HG03354 (cell line): ENCODE measurements at regions not wholly inside any gene's neighbourhood (a gene's known extent, or its start where the extent isn't known, plus 50 kb on each side); places are given as distances from the start of the nearest gene placed in this dataset.

Experiments used
- ATAC-seq: cut with Tn5 transposase; IDR thresholded peaks from one replicate; pipeline ENCODE4 v1.9.1; 2021; ENCODE audit warnings: mild to moderate bottlenecking; ENCODE audit not compliant: unreplicated experiment, poor library complexity, severe bottlenecking

DNA sequence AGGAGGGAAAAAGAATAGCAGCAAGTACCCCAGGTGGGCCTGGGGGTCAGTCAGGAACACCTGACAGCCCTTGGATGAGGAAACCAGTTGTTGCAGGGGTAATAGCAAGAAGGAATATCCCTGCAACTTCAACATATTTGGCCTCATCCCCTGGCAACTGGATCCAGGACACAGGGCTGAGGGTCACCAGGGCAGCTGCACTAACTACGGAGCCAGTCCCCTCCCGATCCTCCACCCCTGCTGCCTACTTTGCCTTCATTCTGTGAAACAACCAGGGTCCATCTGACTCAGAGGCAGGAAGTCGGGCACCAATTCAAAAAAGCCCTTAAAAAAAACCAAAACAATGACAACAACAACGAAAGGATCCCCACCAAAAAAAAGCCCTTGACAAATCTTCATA is 52.9 kb downstream of the FRMPD3 start:
- no peak for ATAC-seq

DNA sequence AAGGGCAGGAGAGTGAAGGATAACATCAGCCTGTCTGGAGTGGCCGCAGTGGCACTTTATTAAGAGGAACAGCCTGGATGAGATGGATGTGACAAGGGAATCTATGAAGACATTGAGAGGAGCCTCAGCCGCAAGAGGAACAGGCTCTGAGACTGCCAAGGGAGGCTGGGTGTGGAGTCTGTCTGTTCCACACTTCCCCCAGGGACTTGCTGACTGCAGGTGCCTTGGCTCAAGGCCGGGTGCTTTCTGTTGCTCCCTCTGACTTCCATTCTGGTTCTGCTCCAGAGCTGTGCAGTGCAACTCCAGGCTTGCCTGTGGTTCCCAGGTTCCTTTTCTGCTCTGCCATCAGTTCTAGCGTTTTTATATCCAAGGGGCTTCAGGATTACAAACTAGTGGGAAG is 54.6 kb downstream of the FRMPD3 start:
- no peak for ATAC-seq

DNA sequence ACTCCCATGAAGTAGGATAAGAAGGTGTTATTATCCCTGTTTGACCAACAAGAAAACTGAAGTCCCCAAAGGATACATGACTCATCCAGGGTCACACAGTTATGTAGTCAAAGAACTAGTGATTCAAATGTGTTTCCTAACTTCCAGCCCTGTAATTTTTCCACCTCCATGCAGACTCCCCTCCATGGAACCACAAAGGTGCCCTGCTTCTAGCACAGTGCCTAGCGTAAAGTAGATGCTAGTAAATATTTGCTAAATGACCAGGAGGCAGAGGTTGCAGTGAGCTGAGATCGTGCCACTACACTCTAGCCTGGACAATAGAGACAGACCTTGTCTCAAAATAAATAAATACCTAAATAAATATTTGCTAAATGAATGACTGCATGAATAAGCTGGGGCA is 55.8 kb downstream of the FRMPD3 start:
- ATAC-seq: no peak

DNA sequence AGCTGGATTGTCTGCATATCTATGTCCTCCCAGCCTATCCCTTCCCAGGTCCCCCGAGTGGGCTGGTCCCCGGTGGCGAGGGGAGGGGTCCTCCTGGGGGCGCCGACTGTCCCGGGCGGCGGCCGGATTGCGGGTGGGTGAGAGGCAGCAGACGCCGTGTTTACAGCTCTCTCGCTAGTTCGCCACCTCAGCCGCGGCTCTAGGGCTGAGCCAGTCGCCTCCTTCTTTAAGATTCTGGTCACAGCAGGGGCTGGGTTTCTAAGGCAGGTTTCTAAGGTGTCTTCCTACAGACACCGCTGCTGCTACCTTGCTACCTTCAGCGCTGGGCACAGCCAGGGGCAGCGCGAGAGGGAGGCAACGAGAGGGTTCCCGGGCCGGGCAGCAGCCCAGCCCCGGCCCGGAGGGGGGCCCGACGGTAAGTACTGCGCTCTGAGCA is 57.2 kb downstream of the FRMPD3 start:
- ATAC-seq: no peak

DNA sequence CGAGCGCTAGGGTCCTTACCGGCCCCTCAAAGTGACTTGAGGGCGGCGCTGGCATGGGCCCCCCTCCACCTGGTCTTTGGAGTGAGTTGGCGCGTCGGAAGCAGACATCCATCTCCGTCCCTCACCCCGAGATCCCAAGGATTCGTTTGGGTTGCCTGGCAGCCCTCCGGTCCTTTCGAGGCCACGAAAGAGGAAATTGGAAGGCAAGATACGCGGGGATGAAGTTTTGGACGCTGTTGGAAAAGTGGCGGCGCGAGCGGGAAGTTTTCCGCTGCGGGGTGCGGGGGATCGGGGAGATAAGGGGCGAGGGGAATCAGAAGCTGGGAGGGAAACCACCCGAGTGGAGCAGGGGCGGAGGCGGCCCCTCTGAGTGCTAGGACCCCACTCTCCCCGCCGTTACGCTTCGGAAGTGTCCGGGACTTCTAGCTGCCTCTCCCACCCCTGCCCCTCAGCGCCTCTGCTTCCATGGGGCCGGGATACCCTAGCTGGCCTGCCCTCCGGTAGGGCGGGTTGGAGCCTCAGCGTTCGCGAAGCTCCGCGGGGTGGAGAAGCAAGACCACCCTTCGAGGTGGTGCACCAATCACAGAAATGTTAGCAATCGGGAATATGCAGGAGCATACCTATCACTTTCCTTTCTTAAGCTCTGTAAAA is 57.8 kb downstream of the FRMPD3 start:
- no peak for ATAC-seq

DNA sequence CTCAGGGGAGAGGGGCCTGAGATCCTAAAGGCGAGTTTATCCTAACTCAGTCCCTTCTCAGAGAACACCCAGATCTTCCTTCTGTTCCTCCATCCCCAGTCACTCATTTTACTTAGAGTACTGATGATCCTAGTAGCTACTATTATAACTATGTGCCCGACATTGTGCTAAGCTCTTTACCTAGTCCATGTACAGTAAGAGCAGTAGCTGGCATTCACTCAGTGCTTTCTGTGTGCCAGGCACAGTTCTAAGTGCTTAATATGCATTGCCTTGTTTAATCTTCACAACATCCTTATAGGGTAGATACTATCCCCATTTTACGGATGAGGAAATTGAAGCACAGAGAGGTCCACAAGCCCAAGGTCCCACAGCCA is 58.3 kb downstream of the FRMPD3 start:
- ATAC-seq: no peak

DNA sequence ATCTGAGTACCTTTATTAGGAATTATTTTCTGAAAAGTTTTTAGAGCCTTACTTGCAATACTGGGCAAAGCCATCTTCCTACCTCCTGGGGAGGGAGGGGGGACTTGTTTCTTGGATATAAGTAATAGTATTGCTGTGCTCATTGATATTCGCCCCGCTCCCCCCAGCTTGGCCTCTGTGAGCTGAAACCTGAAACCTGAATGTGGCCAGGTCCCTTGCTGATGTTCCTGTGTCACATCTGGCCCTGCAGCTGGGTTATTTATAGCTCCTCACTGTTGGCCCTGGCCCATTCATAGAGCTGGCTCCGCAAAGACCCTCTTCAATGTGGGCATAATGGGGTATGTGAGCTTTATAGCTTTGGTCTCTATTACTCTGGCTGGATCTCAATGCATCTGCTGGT is 59.5 kb downstream of the FRMPD3 start:
- ATAC-seq: no peak

DNA sequence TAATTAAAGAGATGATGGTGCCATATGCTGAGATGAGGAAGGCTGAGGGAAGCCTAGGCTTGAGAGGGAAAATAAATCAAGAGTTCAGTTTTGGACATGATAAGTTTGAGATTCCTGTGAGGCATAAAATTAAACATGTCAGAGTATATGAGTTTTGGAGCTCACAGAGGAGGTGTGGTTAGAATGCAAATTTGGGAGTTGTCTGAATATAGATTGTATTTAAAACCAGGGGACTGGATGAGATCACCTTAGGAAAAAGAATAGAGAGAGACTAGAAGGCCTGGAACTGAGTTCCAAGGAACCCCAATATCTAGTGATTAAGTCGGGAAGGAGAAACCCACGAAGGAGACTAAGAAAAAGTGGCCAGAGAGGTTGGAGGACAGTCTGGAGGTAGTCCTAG is 65.5 kb downstream of the FRMPD3 start:
- no peak for ATAC-seq

DNA sequence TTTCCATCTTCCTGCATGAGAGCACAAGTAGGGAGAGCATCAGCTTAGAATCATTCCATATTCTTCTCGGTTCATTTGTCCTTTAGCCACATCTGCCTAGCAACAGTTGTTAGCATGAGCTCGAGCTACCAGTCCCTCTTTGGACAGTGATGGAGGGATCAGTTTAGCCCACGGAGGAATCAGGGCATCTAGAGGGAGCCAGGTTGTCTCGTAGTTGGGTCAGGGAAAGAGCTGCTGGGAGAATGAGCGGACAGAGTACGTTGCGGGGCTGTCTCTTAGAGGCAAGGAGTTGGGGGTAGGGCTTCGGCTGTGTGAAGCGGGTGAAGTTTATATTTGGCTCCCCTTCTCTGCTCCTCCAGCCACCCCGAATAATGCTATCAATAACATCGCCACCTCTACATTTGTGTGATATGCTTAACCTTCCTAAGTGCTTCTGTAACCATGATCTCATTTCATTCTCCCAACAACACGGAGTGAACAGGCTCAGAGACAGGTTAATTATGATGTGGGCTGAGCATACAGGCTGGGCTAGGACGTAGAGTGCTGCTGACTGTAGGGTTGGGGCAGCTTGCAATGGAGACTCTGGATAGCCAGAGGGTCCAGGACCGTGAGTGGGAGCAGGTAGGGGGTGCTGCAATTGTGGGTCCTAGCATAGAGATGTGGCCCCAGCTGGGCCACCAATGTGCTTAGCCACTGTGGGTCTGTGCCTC is 72.6 kb downstream of the FRMPD3 start:
- no peak for ATAC-seq

DNA sequence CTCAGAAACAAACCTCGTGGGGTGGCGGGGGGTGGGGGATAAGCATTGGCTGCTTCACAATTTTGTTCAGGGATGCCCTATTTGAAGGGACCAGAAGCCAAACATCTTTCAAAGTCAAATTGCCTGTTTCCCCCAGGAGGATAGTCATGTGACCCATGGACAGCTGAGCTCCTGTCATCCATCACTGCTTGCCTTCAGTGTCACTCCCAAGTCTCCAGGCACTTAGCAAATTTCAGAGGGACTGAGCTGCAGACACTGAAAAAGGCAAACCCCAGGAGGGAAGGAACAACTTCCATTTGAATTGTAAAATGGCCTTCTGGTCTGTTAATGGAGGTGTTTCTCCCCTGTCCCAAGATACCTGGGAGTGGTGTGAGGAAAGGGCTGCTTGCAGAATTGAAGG is 73.4 kb downstream of the FRMPD3 start:
- ATAC-seq: no peak

DNA sequence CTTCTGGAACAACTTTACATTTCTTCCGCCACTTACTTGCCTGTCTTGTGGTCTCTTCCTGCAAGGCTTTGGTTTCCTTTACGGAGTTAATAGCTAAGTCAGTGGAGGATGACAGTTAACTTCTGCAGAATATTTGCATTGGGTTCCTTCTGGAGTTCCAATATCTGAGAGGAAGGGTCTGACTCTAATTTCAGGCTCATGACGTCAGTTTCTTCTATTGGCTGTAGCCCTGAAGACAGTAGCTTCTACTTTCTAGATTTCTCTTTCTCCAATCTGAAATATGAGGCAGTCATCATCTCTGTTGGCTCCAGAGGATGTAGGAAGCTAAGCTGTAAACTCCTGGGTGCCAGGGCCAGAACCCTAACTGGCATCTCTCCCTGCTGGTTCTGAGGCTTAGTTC is 76.7 kb downstream of the FRMPD3 start:
- no peak for ATAC-seq

DNA sequence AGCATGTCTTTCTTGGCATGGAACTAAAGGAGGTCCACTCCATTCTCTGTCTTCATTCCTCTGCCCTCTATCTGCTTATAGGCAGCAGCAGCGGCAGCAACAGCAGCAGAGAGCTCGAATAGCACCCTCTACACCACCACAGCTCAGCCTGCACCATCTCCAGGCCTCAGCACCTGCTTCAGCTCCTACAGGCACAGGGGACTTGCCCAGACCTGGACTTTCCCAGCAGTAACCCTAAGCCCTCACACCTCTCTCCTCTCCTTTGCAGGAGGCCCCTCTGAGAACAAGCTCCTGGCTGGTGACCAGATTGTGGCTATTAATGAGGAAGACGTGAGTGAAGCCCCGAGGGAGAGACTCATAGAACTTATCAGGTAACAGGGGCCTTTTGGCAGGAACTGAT is 80.7 kb downstream of the FRMPD3 start:
- ATAC-seq: no peak

DNA sequence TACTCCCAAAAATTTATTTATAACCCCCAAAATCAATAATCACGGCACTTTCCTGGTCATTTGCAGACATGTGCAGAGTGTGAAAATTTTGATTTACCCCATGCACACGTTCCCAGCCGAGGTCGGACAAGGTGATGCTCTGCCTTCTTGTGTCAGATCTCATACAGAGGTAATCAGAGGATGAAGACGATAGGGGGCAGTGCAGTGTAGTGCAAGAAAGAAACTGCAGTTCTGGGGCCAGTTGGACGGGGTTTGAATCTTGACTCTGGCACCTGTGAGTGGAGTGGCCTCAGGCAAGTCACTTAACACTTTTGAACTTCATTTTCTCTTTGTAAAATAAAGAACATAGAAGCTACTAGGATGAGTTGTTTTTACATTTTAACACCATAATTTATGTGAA is 88.4 kb downstream of the FRMPD3 start:
- peak; percentile 50 for ATAC-seq

DNA sequence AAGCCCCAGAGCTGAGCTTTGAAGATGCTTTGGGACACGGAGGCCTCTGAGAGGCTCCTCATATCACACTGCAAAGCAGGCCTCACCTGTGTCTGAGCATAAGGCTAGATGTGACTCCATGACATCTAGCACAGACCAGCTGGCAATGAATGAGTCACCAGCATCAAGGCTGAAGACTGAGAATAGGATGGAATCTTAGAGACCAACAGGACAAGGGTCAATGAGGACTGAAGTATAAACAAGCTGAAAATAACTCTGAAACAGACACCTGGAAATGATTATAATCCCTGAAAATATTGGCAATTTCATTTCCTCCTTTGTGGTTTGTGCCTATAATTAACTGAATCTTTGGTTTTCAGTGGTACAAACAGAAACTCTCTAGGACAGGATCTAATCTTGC is 87.1 kb upstream of the PRPS1 start:
- ATAC-seq: no peak

DNA sequence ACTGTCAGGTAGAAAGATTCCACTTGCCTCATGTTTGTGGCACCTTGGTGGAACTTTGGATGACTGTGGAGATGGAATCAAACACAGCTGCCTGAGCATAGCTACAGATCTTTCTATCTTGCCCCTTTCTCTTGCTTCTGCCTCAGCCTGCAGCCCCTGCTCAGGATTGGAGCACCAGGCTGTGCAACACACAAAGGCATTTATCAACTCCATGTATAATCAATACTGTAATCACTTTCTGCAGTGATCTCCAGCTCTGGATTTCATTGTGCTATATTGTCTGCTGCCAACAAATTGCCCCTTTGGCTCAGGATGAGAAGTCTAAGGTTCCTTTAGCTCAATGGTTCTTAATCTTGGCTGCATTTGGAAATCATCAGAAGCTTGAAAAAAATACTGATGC is 86.3 kb upstream of the PRPS1 start:
- ATAC-seq: no peak

DNA sequence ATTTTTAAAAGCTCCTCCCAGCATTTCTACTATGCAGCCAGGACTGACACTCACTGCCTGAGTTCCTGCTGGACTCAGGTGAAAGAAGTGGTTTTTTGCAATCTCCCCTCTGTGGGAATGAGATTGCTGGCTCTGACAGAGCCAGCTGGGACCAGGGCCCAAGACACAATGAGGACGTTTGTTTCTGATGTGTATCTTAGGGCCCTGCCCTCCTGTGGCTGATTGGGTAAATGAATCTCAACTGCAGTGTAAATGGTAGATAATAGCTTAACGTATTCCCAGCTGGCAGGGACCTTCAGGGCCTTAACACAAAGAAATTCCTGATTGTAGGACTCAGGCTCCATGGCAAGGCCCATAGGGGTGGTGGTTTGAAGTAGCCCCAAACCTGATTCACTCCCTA is 85.8 kb upstream of the PRPS1 start:
- ATAC-seq: no peak

DNA sequence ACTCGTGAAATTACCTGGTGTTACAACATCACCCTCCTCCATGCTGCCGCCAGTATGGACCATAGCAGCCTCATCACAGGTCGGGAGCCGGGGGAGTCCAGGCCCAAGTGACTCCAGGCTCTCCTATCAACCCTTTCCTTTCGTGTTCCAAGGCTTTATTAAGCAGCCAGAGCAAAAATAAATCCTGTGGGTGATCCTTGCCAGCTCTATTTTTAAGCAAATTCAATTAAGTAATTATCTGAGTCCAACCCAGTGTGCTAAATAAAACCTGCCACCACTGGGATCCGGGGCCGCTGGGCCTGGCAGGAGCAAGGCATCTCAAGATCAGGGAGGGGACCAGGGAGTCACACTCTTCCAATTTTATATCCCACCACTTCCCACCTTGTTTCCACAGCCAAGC is 80.7 kb upstream of the PRPS1 start:
- ATAC-seq: no peak

DNA sequence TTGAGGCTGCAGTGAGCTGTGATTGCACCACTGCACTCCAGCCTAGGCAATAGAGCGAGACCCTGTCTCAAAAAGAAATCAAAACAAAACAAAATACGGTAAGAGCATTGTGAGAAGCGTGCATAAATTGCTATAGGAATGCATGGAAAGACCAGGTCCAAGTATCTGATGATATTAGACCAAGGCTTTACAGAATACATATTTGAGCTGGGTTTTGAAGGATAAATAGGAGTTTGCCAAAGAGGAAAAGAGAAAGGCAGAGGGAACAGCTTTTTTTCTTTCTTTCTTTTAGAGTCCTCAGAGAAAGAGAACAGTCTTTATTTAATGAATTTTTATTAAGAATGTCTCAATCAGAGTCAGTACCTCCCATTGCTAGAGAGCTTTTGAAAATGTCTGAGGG is 79.5 kb upstream of the PRPS1 start:
- no peak for ATAC-seq

DNA sequence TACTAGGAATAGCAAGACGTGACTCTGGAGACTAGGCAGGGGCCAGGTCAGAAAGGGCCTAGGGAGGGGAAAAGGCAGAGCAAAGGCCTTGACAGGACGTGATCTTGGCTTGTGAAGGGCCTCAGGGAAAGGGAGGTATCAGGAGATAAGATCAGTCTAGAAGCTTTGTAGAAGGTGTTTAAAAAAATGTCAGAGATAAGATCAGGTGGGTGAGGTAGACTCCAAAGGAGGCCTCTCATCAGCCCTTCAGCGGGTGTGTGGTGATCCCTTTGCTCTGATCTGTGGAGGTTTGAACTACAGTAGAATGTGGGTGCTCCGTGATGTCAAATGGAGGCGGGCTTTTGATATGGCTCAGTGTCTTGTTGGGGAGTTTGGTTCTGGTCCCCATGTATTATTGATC is 78.8 kb upstream of the PRPS1 start:
- ATAC-seq: no peak

DNA sequence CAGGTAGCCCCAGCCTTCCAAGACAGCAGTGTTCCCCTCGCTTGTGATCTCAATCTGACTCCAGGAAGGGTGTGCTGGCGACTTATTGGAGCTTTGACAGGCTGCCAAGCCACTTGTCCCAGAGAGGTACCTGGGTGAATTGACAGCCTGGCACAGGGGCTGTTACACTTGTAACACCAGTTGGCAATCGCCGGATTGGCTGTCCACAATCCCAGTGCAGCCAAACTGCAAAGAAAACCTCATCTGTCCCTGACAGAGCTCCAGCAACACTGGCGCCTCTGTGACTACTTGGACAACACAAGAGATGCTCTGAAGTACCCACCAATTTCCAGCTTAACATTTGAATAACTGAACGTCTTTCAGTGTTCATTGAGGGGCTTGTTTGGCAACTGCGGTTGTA is 76.8 kb upstream of the PRPS1 start:
- ATAC-seq: no peak

DNA sequence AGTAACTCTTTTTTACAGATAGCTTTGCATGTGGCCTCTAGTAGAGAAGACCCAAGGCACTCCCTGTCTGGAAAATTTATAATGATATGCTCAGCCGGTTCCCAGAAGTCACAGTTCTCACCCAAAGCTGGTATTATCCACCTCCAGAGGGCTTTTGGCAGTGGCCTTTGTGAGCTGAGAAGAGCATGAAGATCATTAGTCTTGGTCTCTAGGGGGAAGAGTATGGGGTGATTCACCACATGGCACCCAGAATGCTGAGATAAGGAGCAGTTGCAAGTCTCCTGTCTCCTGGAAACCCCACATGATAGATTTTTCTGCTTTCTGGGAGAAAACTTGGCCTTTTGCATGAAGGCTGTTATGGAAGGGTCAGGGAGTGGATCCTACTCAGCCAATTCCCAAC is 75.4 kb upstream of the PRPS1 start:
- ATAC-seq: no peak

DNA sequence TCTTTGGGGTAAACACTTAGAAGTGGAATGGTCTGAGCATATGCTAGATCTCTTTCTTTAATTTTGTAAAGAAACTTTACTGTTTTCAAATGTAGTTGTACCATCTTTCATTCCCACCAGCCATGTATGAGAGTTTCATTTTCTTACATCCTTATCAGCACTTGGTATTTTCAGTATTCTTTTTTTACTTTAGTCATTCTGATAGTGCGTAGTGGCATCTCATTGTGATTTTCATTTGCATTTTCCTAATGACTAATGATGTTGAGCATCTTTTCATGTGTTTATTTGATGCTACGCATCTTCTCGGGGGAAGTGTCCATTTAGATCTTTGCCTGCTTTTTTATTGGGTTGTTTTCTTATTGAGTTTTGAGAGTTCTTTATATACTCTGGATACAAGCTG is 71.3 kb upstream of the PRPS1 start:
- ATAC-seq: no peak
